ENCODE measurements at regions not wholly inside any gene's neighbourhood (a gene's known extent, or its start where the extent isn't known, plus 50 kb on each side); places are given as distances from the start of the nearest gene placed in this dataset.
"Not testable (repeated sequence)": the region's sequence is repeated elsewhere in the genome, so short reads cannot be mapped to it uniquely, and the experiment has no call there.

- Mint-ChIP-seq H3K4me3 (ENCODE audit: unreplicated experiment) (no peak overlapping the region), H3K9me3 (ENCODE audit: unreplicated experiment) (no peaks in the 10 kb centered on the region), H3K27ac (ENCODE audit: unreplicated experiment) (no peak overlapping the region), H3K27me3 (ENCODE audit: insufficient read depth, unreplicated experiment) (no peaks in the 10 kb centered on the region), H3K36me3 (ENCODE audit: insufficient read depth, unreplicated experiment) (no peaks in the 10 kb centered on the region), H3K4me1 (ENCODE audit: low read depth, unreplicated experiment) (no peaks in the 10 kb centered on the region)
- CTCF ChIA-PET = no interaction called here
- TF ChIP-seq, protein P1, sequence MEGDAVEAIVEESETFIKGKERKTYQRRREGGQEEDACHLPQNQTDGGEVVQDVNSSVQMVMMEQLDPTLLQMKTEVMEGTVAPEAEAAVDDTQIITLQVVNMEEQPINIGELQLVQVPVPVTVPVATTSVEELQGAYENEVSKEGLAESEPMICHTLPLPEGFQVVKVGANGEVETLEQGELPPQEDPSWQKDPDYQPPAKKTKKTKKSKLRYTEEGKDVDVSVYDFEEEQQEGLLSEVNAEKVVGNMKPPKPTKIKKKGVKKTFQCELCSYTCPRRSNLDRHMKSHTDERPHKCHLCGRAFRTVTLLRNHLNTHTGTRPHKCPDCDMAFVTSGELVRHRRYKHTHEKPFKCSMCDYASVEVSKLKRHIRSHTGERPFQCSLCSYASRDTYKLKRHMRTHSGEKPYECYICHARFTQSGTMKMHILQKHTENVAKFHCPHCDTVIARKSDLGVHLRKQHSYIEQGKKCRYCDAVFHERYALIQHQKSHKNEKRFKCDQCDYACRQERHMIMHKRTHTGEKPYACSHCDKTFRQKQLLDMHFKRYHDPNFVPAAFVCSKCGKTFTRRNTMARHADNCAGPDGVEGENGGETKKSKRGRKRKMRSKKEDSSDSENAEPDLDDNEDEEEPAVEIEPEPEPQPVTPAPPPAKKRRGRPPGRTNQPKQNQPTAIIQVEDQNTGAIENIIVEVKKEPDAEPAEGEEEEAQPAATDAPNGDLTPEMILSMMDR (IDR thresholded peaks at IDR 0.05; ENCODE audit: insufficient read depth in 1 of 2, low read depth in 1 of 2, low read length in 1 of 2, severe bottlenecking in 1 of 2, unreplicated experiment in 1 of 2) = no peak
- no peaks in the 10 kb centered on the region for H3K36me3 ChIP-seq (ENCODE audit: control insufficient read depth, insufficient read depth, low read length)
- H3K4me3 ChIP-seq (ENCODE audit: low read depth, low read length) = no peak overlapping the region
- intact Hi-C loops (cut with micrococcal nuclease; ENCODE audit: unreplicated experiment) = loop anchor here (5.0 kb wide), 1 partner anchor 66 kb away; the partner anchor contains the start of gene SHISA6
- POLR2A ChIA-PET = no interaction called here
- no peak for DNase-seq
- no TSS peak for BruUV-seq (replicated peaks)
- peaks cover 11% of the 10 kb centered on the region for H3K4me1 ChIP-seq
- no peaks in the 10 kb centered on the region for H3K27me3 ChIP-seq (replicated peaks; ENCODE audit: control insufficient read depth, insufficient read depth, low read length)
- no peaks in the 10 kb centered on the region for H3K9me3 ChIP-seq
Measured at GRCh38 chr17:11176549-11176948, 64.5 kb upstream of the SHISA6 start.

DNA sequence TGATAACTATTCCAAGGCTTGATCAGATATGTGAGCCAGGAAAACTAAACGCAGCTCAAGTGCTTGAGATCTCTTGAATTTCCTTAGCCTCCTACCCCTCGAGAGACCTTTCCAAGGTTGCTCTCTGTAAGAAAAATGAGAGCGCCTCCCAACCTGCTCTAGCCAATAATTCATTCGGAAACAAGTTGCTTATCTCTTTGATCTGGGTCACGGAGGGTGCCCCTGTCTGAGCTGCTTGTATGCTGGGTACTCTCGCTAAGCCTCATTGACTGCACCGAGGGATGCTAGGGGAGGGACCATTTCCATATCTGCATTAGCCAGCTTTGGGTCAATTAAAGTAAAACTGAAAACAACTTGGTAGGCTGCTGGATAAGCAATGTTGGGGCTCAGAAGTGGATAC, 70.1 kb upstream of the SHISA6 start:
- no peaks in the 10 kb centered on the region for H3K4me1 ChIP-seq
- Mint-ChIP-seq H3K27ac (ENCODE audit: unreplicated experiment) (no peak overlapping the region), H3K9me3 (ENCODE audit: unreplicated experiment) (peaks cover 10% of the 10 kb centered on the region), H3K4me3 (ENCODE audit: unreplicated experiment) (no peak overlapping the region), H3K36me3 (ENCODE audit: insufficient read depth, unreplicated experiment) (no peaks in the 10 kb centered on the region), H3K4me1 (ENCODE audit: low read depth, unreplicated experiment) (no peaks in the 10 kb centered on the region), H3K27me3 (ENCODE audit: insufficient read depth, unreplicated experiment) (no peaks in the 10 kb centered on the region)
- no peaks in the 10 kb centered on the region for H3K36me3 ChIP-seq (ENCODE audit: control insufficient read depth, insufficient read depth, low read length)
- POLR2A ChIA-PET = no interaction called here
- no peak overlapping the region for H3K4me3 ChIP-seq (ENCODE audit: low read depth, low read length)
- TF ChIP-seq, protein P1 (IDR thresholded peaks at IDR 0.05; ENCODE audit: insufficient read depth in 1 of 2, low read depth in 1 of 2, low read length in 1 of 2, severe bottlenecking in 1 of 2, unreplicated experiment in 1 of 2) = no peak
- no peaks in the 10 kb centered on the region for H3K9me3 ChIP-seq
- no peak for DNase-seq
- BruUV-seq (replicated peaks) = no TSS peak
- CTCF ChIA-PET = no interaction called here
- intact Hi-C loops (cut with micrococcal nuclease; ENCODE audit: unreplicated experiment) = no loop called here
- no peaks in the 10 kb centered on the region for H3K27me3 ChIP-seq (replicated peaks; ENCODE audit: control insufficient read depth, insufficient read depth, low read length)

DNA sequence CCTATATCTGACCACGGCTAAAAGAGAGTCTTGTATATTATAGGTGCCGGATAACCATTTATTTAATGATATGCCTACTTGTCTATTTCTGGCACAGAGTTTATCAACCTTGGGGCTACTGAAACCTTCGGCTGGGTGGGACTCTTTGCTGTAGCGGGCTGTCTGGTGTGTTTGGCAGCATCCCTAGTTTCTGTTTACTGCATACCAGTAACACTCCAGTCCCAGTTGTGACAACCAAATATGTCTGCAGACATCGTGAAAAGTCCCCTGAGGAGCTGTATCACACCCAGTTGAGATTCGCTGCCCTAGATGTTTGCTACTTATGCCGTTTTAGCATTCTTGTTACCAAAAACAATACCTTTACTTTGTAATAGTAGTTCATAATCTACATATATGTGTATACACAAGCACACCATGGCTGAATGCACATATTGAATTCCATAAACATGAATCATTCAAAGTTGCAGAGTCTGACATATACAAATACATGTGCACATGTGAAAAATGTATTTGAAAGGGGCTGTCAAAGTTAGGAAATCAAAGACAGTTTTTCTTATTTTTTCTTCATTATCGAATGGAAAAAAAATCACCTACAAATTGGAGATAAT, 89.1 kb upstream of the SHISA6 start:
- H3K27me3 Mint-ChIP-seq (ENCODE audit: insufficient read depth, unreplicated experiment) = no peaks in the 10 kb centered on the region

DNA sequence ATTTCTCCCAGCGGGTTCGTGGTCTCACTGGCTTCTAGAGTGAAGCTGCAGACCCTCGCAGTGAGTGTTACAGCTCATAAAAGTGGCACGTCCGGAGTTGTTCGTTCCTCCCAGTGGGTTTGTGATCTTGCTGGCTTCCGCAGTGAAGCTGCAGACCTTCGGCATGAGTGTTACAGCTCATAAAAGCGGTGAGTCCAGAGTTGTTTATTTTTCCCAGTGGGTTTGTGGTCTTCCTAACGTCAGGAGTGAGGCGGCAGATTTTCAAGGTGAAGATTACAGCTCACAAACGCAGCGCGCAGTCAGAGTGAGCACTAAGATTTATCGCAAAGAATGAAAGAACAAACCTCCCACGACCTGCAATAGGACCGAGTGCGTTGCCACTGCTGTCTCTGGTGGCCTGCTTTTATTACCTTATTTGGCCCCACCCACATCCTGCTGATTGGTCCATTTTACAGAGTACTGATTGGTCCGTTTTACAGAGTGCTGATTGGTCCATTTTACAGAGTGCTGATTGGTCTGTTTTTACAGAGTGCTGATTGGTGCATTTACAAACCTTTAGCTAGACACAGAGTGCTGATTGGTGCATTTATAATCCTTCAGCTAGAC, 90.0 kb upstream of the SHISA6 start:
- POLR2A ChIA-PET; H3K9me3 ChIP-seq; intact Hi-C loops (cut with micrococcal nuclease; ENCODE audit: unreplicated experiment); H3K9me3 Mint-ChIP-seq (ENCODE audit: unreplicated experiment); H3K4me3 ChIP-seq (ENCODE audit: low read depth, low read length); H3K27me3 Mint-ChIP-seq (ENCODE audit: insufficient read depth, unreplicated experiment); H3K4me3 Mint-ChIP-seq (ENCODE audit: unreplicated experiment); H3K36me3 Mint-ChIP-seq (ENCODE audit: insufficient read depth, unreplicated experiment); H3K36me3 ChIP-seq (ENCODE audit: control insufficient read depth, insufficient read depth, low read length); H3K4me1 ChIP-seq; CTCF ChIA-PET; H3K27me3 ChIP-seq (replicated peaks; ENCODE audit: control insufficient read depth, insufficient read depth, low read length); H3K4me1 Mint-ChIP-seq (ENCODE audit: low read depth, unreplicated experiment); BruUV-seq (replicated peaks); DNase-seq; H3K27ac Mint-ChIP-seq (ENCODE audit: unreplicated experiment): not testable (repeated sequence)

More for the DNA sequence above, 89.1 kb upstream of the SHISA6 start:
- H3K4me3 ChIP-seq (ENCODE audit: low read depth, low read length) = no peak overlapping the region
- BruUV-seq (replicated peaks) = no TSS peak
- TF ChIP-seq, protein P1 (IDR thresholded peaks at IDR 0.05; ENCODE audit: insufficient read depth in 1 of 2, low read depth in 1 of 2, low read length in 1 of 2, severe bottlenecking in 1 of 2, unreplicated experiment in 1 of 2) = no peak
- Mint-ChIP-seq H3K9me3 (ENCODE audit: unreplicated experiment) (no peaks in the 10 kb centered on the region), H3K36me3 (ENCODE audit: insufficient read depth, unreplicated experiment) (no peaks in the 10 kb centered on the region), H3K27ac (ENCODE audit: unreplicated experiment) (no peak overlapping the region), H3K4me3 (ENCODE audit: unreplicated experiment) (no peak overlapping the region), H3K4me1 (ENCODE audit: low read depth, unreplicated experiment) (peaks cover 7% of the 10 kb centered on the region)
- no peaks in the 10 kb centered on the region for H3K36me3 ChIP-seq (ENCODE audit: control insufficient read depth, insufficient read depth, low read length)
- ChIA-PET POLR2A (no interaction called here), CTCF (no interaction called here)
- intact Hi-C loops (cut with micrococcal nuclease; ENCODE audit: unreplicated experiment) = no loop called here
- DNase-seq = no peak
- no peaks in the 10 kb centered on the region for H3K27me3 ChIP-seq (replicated peaks; ENCODE audit: control insufficient read depth, insufficient read depth, low read length)
- no peaks in the 10 kb centered on the region for H3K9me3 ChIP-seq
- H3K4me1 ChIP-seq = no peaks in the 10 kb centered on the region
